ENCODE measurements at regions not wholly inside any gene's neighbourhood (a gene's known extent, or its start where the extent isn't known, plus 50 kb on each side); places are given as distances from the start of the nearest gene placed in this dataset.

DNA sequence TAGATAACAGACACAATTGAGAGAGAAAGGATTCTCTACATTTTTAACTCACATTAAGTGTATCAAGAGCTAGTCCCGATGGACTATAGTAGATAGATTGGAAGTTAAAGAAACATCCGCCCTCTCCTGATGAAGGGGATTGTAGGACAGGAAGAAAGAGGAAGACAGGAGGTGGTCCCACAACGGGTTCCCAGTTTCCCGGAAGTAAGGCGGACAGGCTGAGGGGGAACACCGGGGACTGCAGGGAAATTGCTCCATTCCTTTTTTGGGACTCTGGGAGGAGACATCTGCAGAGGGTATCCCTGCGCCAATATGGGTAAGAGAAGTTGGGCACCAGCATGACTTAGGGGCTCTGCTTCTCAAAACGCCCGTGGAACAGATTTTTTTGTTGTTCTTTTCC is 177.5 kb upstream of the ATF7IP start:
- TF ChIP-seq, protein P1, sequence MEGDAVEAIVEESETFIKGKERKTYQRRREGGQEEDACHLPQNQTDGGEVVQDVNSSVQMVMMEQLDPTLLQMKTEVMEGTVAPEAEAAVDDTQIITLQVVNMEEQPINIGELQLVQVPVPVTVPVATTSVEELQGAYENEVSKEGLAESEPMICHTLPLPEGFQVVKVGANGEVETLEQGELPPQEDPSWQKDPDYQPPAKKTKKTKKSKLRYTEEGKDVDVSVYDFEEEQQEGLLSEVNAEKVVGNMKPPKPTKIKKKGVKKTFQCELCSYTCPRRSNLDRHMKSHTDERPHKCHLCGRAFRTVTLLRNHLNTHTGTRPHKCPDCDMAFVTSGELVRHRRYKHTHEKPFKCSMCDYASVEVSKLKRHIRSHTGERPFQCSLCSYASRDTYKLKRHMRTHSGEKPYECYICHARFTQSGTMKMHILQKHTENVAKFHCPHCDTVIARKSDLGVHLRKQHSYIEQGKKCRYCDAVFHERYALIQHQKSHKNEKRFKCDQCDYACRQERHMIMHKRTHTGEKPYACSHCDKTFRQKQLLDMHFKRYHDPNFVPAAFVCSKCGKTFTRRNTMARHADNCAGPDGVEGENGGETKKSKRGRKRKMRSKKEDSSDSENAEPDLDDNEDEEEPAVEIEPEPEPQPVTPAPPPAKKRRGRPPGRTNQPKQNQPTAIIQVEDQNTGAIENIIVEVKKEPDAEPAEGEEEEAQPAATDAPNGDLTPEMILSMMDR (IDR thresholded peaks at IDR 0.05) = no peak
- TF ChIP-seq POLR2A (IDR thresholded peaks at IDR 0.05) = no peak

Data from heart left ventricle (tissue), 13 donors.